ENCODE measurements at regions not wholly inside any gene's neighbourhood (a gene's known extent, or its start where the extent isn't known, plus 50 kb on each side); places are given as distances from the start of the nearest gene placed in this dataset.

- Histone ChIP-seq H3K4me3 (ENCODE audit: low read depth in 1 of 3, low read length in 3 of 3) (no peak overlapping the region), H3K27me3 (ENCODE audit: control insufficient read depth in 4 of 4, insufficient read depth in 4 of 4, low read length in 3 of 4) (no peaks in the 10 kb centered on the region), H3K9me3 (ENCODE audit: control insufficient read depth in 4 of 4, low read length in 3 of 4) (peaks cover 0 to 6% (median 0%) of the 10 kb centered on the region in 4 donors), H3K9ac (ENCODE audit: low read depth in 1 of 2, low read length in 2 of 2) (no peak overlapping the region), H3K36me3 (ENCODE audit: control insufficient read depth in 4 of 4, insufficient read depth in 3 of 4, low read depth in 1 of 4, low read length in 3 of 4) (no peaks in the 10 kb centered on the region), H3K4me1 (ENCODE audit: control insufficient read depth in 4 of 4, insufficient read depth in 4 of 4, low read length in 3 of 4) (no peaks in the 10 kb centered on the region), H3K27ac (ENCODE audit: low read depth in 1 of 2, low read length in 2 of 2) (no peak overlapping the region)
- 69% methylated on average over 1 of the region's 1 CpG for WGBS
- no peak for DNase-seq (ENCODE audit: low spot score)
- TF ChIP-seq NR2F2 (IDR thresholded peaks at IDR 0.05) (no peak), SP1 (IDR thresholded peaks at IDR 0.05) (no peak), FOXA2 (IDR thresholded peaks at IDR 0.05) (no peak), ATF3 (IDR thresholded peaks at IDR 0.05) (no peak), YY1 (IDR thresholded peaks at IDR 0.05) (no peak), HNF4G (IDR thresholded peaks at IDR 0.05) (no peak), TAF1 (conservative IDR thresholded peaks at IDR 0.05) (no peak), REST (IDR thresholded peaks at IDR 0.05) (no peak), GABPA (IDR thresholded peaks at IDR 0.05 in 1 of 2, conservative IDR thresholded peaks at IDR 0.05 in 1 of 2) (no peak), MAX (IDR thresholded peaks at IDR 0.05) (no peak), RAD21 (IDR thresholded peaks at IDR 0.05) (no peak), HNF4A (conservative IDR thresholded peaks at IDR 0.05) (no peak), JUND (IDR thresholded peaks at IDR 0.05) (no peak), CTCF (IDR thresholded peaks at IDR 0.05; ENCODE audit: low read depth, low read length, missing input control) (no peak), FOXA1 (IDR thresholded peaks at IDR 0.05) (no peak), ZBTB33 (IDR thresholded peaks at IDR 0.05) (no peak), EGR1 (IDR thresholded peaks at IDR 0.05; ENCODE audit: low read depth in 2 of 2) (no peak)
Observed at GRCh38 chr13:55602784-55603183, 1537.9 kb upstream of the PRR20A start.
